ENCODE measurements at regions not wholly inside any gene's neighbourhood (a gene's known extent, or its start where the extent isn't known, plus 50 kb on each side); places are given as distances from the start of the nearest gene placed in this dataset.

DNA sequence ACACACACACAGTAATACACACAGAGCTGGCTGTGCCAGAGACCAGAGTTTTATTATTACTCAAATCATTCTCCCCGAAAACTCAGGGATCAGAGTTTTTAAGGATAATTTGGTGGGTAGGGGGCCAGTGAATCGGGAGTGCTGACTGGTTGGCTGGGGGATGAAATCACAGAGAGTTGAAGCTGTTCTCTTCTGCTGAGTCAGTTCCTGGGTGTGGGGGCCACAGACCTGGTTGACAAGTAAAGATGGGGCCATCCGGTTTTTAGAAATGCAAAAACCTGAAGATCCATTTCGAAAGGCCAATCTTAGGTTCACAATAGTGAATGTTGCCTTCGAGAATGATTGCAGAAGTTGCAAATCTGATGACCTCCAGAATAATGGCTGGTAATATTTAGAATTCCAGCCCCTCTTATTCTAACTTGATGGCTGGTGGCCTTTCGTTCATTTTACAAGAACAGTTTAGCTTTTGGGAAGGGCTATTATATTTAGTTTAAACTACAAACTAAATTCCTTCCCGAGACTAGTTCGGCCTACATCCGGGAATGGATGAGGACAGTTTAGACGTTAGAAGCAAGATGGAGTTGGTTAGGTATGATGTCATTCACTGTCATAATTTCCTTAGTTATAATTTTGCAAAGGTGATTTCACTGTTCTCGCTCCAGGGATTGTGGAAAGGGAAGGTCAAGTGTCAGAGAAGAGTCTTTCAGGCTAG lies 123.2 kb downstream of the KCNJ18 start:
- DNase-seq (ENCODE audit: low read depth): no peak
- no peak overlapping the region for H3K4me3 ChIP-seq (ENCODE audit: low read depth, low read length)
- TF ChIP-seq, protein P1, sequence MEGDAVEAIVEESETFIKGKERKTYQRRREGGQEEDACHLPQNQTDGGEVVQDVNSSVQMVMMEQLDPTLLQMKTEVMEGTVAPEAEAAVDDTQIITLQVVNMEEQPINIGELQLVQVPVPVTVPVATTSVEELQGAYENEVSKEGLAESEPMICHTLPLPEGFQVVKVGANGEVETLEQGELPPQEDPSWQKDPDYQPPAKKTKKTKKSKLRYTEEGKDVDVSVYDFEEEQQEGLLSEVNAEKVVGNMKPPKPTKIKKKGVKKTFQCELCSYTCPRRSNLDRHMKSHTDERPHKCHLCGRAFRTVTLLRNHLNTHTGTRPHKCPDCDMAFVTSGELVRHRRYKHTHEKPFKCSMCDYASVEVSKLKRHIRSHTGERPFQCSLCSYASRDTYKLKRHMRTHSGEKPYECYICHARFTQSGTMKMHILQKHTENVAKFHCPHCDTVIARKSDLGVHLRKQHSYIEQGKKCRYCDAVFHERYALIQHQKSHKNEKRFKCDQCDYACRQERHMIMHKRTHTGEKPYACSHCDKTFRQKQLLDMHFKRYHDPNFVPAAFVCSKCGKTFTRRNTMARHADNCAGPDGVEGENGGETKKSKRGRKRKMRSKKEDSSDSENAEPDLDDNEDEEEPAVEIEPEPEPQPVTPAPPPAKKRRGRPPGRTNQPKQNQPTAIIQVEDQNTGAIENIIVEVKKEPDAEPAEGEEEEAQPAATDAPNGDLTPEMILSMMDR (conservative IDR thresholded peaks at IDR 0.05; ENCODE audit: low read depth, low read length): no peak

DNA sequence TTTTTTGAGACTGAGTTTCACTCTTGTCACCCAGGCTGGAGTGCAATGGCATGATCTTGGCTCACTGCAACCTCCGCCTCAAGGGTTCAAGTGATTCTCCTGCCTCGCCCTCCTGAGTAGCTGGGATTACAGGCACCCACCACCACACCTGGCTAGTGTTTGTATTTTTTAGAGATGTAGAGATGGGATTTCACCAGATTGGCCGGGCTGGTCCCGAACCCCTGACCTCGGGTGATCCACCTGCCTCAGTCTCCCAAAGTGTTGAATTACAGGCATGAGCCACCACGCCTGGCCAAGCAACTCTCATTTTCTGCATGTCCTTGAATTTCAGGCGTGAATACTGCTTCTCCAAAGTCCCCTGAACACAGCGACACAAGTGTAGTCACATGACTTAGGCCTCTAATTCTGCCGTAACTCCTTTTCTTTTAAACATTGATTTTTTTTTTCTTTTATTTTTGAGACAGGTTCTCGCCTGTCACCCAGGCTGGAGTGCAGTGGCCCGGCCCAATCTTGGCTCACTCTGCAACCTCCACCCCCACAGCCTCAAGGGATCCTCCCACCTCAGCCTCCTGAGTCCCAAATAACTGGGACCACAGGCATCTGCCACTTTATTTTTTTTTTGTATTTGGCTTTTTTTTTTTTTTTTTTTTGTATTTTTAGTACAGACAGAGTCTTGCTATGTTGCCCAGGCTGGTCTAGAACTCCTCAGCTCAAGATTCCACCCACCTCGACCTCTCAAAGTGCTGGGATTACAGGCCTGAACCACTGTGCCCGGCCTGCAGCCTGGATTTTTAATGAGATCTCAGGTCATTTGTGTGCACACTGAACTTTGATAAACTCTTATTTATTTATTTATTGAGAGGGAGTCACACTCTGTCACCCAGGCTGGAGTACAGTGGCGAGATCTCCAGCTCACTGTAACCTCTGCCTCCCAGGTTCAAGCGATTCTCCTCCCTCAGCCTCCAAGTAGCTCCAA lies 124.6 kb downstream of the KCNJ18 start:
- TF ChIP-seq, protein P1 (conservative IDR thresholded peaks at IDR 0.05; ENCODE audit: low read depth, low read length): no peak
- no peak for DNase-seq (ENCODE audit: low read depth)
- H3K4me3 ChIP-seq (ENCODE audit: low read depth, low read length): no peak overlapping the region

DNA sequence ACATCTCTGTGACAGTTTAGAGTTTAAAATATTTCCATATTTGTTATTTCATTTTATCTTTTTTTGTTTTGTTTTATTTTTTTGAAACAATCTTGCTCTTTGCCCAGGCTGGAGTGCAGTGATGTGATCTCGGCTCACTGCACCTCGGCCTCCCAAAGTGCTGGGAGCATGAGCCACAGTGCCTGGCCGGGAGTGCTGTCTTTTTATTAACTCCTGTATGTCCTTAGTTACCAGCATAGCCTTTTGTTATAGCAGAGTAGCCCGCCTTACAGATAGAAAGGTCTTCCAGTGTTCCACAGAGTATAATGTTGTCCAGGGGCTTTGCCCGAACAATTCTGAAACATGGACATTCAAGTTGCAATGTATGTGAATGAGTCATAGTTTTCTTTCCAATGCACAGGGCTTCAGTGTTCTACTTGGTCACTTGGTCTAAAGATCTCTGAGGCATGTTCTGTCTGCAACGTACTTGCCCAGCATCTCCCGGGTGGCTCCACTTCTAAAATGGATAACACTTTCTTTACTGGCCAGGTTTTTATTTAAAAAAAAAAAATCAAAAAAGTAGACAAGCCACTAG lies 125.6 kb downstream of the KCNJ18 start:
- TF ChIP-seq, protein P1 (conservative IDR thresholded peaks at IDR 0.05; ENCODE audit: low read depth, low read length): no peak
- DNase-seq (ENCODE audit: low read depth): no peak
- no peak overlapping the region for H3K4me3 ChIP-seq (ENCODE audit: low read depth, low read length)

DNA sequence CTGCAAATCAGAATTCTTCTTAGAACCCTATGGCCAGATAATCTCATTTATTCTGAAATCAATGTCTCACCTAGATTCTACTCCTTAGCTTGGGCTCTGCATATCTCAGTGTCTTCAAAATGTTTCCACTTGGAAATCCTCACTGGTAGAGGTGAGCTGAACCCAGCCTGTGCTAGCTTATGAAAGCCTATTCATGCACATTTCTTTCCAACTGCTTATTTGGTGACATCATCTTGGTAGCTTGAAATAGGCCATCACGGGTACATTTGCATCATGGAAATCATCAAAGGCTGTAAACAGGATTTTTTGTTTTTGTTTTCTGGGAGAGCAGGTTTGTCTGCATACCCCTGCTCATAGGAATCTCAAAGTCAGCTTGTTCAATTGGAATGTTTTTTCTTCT lies 130.8 kb downstream of the KCNJ18 start:
- TF ChIP-seq, protein P1 (conservative IDR thresholded peaks at IDR 0.05; ENCODE audit: low read depth, low read length): no peak
- DNase-seq (ENCODE audit: low read depth): no peak

DNA sequence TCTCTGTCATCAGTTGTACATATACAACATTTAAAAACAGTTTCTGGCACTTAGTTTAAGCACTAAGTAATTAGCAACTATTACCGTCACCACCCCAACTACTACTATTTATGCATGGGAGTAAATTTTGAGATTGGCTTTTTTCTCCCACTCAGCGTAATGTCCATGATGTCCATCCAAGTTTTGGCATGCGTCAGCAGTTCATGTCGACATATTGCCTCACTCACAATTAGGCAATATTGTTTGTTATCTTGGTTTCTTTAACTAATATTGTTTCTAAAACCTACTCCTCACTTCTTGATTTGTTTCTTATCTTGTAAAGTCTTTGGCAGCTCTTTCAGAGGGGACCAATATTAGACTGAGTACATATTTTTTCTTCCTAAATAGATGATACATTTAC lies 131.3 kb downstream of the KCNJ18 start:
- TF ChIP-seq, protein P1 (conservative IDR thresholded peaks at IDR 0.05; ENCODE audit: low read depth, low read length): no peak
- no peak for DNase-seq (ENCODE audit: low read depth)
- H3K4me3 ChIP-seq (ENCODE audit: low read depth, low read length): no peak overlapping the region

More for the DNA sequence above, 130.8 kb downstream of the KCNJ18 start:
- no peak overlapping the region for H3K4me3 ChIP-seq (ENCODE audit: low read depth, low read length)

DNA sequence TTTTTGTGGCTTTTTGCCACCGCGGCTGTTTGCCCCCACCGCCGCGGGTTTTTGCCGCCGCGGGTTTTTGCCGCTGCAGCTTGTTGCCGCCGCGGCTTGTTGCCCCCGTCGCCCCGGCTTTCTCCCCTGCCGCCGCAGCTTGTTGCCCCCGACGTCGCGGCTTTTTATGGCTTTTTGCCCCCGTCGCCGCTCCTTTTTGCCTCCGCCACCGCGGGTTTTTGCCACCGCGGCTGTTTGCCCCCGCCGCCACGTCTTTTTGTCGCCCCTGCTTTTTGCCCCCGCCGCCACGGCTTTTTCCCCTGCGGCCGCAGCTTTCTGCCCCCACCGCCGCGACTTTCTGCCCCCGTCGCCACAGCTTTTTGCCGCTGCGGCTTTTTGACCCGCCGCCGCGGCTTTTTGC lies 149.5 kb downstream of the KCNJ18 start:
- TF ChIP-seq, protein P1 (conservative IDR thresholded peaks at IDR 0.05; ENCODE audit: low read depth, low read length): no peak

More for the DNA sequence above, 149.5 kb downstream of the KCNJ18 start:
- DNase-seq (ENCODE audit: low read depth): no peak
- H3K4me3 ChIP-seq (ENCODE audit: low read depth, low read length): no peak overlapping the region
